DOHH2 (cell line): ENCODE measurements at regions not wholly inside any gene's neighbourhood (a gene's known extent, or its start where the extent isn't known, plus 50 kb on each side); places are given as distances from the start of the nearest gene placed in this dataset.

ENCODE experiments used
- CTCF ChIP-seq: fragments of 200-600 bp; sonication (generic); IDR thresholded peaks from one replicate; pipeline ENCODE4 v1.5.1; 2014; ENCODE audit warnings: antibody characterized with exemption, mild to moderate bottlenecking, low read depth, low read length; ENCODE audit not compliant: poor library complexity, severe bottlenecking
- EZH2phosphoT487 ChIP-seq: fragments of 200-600 bp; sonication (generic); IDR thresholded peaks from 2 replicates; pipeline ENCODE4 v1.6.1; 2017; ENCODE audit warnings: borderline replicate concordance, mild to moderate bottlenecking, antibody characterized with exemption, low read length, moderate library complexity, mixed read lengths

- no peak for TF ChIP-seq CTCF
- TF ChIP-seq EZH2phosphoT487: no peak
Measured at GRCh38 chr15:29348336-29348914, 78.8 kb upstream of the NSMCE3 start.
